Parathyroid adenoma (tissue), 2 donors: ENCODE measurements at regions not wholly inside any gene's neighbourhood (a gene's known extent, or its start where the extent isn't known, plus 50 kb on each side); places are given as distances from the start of the nearest gene placed in this dataset.

Experiments used
- H2AFZ ChIP-seq: fragments of 300-600 bp; sonication (generic); one replicate; pipeline ENCODE4 v1.7.0; 2017; ENCODE audit warnings: antibody characterized with exemption, mild to moderate bottlenecking
- H3K27ac ChIP-seq: fragments of 300-600 bp; sonication (generic); one replicate; pipeline ENCODE4 v1.7.0; 2017
- H3K27me3 ChIP-seq: fragments of 300-600 bp; sonication (generic); one replicate; pipeline ENCODE4 v1.7.0; 2017; ENCODE audit warnings: low read length; ENCODE audit not compliant: control insufficient read depth, insufficient read depth
- H3K36me3 ChIP-seq: fragments of 300-600 bp; sonication (generic); one replicate; pipeline ENCODE4 v1.7.0; 2017; ENCODE audit warnings: low read length; ENCODE audit not compliant: control insufficient read depth, insufficient read depth
- H3K4me1 ChIP-seq: fragments of 300-600 bp; sonication (generic); one replicate; pipeline ENCODE4 v1.7.0; 2017; ENCODE audit warnings: control low read depth
- H3K4me2 ChIP-seq: fragments of 300-600 bp; sonication (generic); one replicate; pipeline ENCODE4 v1.7.0; 2017; ENCODE audit warnings: low read length
- H3K4me3 ChIP-seq: fragments of 300-600 bp; sonication (generic); one replicate; pipeline ENCODE4 v1.7.0; 2017; ENCODE audit warnings: low read depth, low read length
- H3K79me2 ChIP-seq: fragments of 300-600 bp; sonication (generic); one replicate; pipeline ENCODE4 v1.7.0; 2017; ENCODE audit warnings: control low read depth
- H3K9ac ChIP-seq: fragments of 300-600 bp; sonication (generic); one replicate; pipeline ENCODE4 v1.7.0; 2017; ENCODE audit warnings: mild to moderate bottlenecking
- H3K9me3 ChIP-seq: fragments of 300-600 bp; sonication (generic); one replicate; pipeline ENCODE4 v1.7.0; 2017; ENCODE audit warnings: low read length; ENCODE audit not compliant: control insufficient read depth
- TF ChIP-seq, protein P1 (sequence below): fragments of 300-600 bp; sonication (generic); IDR thresholded peaks from one replicate; pipeline ENCODE4 v1.7.0; 2017; ENCODE audit warnings: antibody characterized with exemption, mild to moderate bottlenecking
- donor health status: primary hyperparathyroidism.

DNA sequence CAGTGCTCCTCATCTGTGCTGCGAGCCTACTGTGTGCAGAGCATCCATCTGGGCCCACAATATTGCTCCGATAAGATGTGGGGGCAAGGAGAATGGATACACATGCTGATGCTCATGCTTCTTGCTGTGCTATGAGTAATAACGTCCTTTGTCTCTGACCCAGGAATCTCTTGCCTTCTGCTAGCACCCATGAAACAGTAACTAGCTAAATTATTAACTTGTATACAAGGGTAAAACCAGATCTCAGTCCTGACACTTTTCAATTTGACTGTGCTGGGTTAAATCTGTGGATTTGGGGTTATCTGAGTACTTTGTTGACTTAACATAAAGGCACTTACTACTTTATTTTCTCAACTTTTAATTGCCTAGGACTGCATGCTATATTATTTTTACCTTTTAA lies 357.6 kb downstream of the SLC4A3 start:
- no peak overlapping the region for H3K4me3 ChIP-seq
- TF ChIP-seq, protein P1, sequence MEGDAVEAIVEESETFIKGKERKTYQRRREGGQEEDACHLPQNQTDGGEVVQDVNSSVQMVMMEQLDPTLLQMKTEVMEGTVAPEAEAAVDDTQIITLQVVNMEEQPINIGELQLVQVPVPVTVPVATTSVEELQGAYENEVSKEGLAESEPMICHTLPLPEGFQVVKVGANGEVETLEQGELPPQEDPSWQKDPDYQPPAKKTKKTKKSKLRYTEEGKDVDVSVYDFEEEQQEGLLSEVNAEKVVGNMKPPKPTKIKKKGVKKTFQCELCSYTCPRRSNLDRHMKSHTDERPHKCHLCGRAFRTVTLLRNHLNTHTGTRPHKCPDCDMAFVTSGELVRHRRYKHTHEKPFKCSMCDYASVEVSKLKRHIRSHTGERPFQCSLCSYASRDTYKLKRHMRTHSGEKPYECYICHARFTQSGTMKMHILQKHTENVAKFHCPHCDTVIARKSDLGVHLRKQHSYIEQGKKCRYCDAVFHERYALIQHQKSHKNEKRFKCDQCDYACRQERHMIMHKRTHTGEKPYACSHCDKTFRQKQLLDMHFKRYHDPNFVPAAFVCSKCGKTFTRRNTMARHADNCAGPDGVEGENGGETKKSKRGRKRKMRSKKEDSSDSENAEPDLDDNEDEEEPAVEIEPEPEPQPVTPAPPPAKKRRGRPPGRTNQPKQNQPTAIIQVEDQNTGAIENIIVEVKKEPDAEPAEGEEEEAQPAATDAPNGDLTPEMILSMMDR, result no peak
- H3K9ac ChIP-seq, result no peak overlapping the region
- H3K27me3 ChIP-seq, result no peaks in the 10 kb centered on the region
- no peaks in the 10 kb centered on the region for H3K4me1 ChIP-seq
- no peaks in the 10 kb centered on the region for H3K79me2 ChIP-seq
- no peaks in the 10 kb centered on the region for H3K36me3 ChIP-seq
- no peak overlapping the region for H3K27ac ChIP-seq
- H3K4me2 ChIP-seq, result no peak overlapping the region
- no peaks in the 10 kb centered on the region for H3K9me3 ChIP-seq
- H2AFZ ChIP-seq, result no peak overlapping the region

DNA sequence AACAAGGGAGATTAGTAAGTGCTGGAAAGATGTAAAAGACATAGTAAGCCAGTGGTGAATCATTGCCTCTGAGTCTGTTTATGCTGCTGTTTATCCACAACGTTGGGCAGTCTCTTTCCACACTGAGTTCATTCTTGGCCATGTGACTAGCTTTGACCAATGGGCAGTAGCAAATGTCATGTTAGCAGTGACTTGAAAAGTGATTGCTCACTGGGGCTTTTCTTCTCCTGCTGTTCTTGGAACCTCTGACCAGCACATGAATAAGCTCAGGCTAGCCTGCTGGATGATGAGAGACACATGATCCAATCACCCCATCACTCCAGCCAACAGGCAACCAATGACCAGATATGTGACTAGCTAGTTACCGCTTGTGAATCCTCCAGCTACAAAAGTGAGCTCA lies 360.4 kb downstream of the SLC4A3 start:
- H3K27me3 ChIP-seq, result no peaks in the 10 kb centered on the region

DNA sequence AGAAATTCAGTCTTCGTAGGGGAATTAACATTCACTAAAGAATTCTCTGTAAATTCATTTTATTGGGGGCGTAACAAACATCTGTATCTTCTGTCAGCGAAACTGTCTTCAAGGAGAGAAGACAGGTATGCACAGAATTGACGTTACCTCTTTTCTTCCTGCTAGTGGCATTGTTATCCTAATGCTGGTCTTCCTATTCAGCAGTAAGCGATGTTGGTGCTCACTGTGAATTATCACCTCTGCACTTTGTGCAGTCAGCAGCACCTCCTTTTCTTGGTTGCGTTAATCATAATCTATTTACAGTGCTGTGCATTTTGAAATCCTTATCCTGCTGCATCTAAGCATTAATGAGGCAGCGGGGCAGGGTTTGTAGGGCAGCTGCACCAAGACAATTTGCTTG lies 362.3 kb downstream of the SLC4A3 start:
- Histone ChIP-seq H3K79me2 (no peaks in the 10 kb centered on the region), H3K27me3 (no peaks in the 10 kb centered on the region), H2AFZ (no peak overlapping the region), H3K36me3 (no peaks in the 10 kb centered on the region), H3K4me1 (no peaks in the 10 kb centered on the region), H3K4me2 (no peak overlapping the region), H3K27ac (no peak overlapping the region), H3K9ac (no peak overlapping the region), H3K9me3 (no peaks in the 10 kb centered on the region), H3K4me3 (no peak overlapping the region)
- TF ChIP-seq, protein P1, result no peak

More for the DNA sequence above, 360.4 kb downstream of the SLC4A3 start:
- Histone ChIP-seq H3K4me2 (no peak overlapping the region), H3K4me3 (no peak overlapping the region), H3K79me2 (no peaks in the 10 kb centered on the region), H3K9me3 (no peaks in the 10 kb centered on the region), H3K27ac (no peak overlapping the region), H3K9ac (no peak overlapping the region), H3K36me3 (no peaks in the 10 kb centered on the region), H2AFZ (no peak overlapping the region), H3K4me1 (no peaks in the 10 kb centered on the region)
- TF ChIP-seq, protein P1, result no peak

DNA sequence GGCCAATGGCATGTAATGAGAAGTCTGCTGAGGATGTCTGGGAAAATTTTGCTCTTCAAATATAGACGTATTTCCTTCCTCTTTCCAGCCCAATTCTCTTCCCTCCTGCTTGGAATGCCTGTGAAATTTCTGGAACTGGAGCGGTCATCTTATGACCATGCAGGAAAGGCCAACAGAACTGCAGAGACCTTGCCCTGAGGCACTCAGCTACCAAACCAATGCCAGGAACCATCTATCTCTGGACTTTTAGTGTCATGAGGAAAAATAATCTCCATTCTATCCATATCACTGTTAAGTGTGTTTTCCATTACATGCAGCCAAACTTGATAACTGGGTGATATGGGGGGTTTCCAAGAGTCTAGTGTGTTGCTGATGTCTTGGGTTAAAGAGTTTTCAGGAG lies 363.7 kb downstream of the SLC4A3 start:
- H3K27ac ChIP-seq, result no peak overlapping the region
- H3K79me2 ChIP-seq, result no peaks in the 10 kb centered on the region
- no peaks in the 10 kb centered on the region for H3K27me3 ChIP-seq
- no peaks in the 10 kb centered on the region for H3K9me3 ChIP-seq
- no peaks in the 10 kb centered on the region for H3K4me1 ChIP-seq
- H3K4me2 ChIP-seq, result no peak overlapping the region
- no peak overlapping the region for H2AFZ ChIP-seq
- H3K4me3 ChIP-seq, result no peak overlapping the region
- no peaks in the 10 kb centered on the region for H3K36me3 ChIP-seq
- no peak overlapping the region for H3K9ac ChIP-seq
- TF ChIP-seq, protein P1, result no peak

DNA sequence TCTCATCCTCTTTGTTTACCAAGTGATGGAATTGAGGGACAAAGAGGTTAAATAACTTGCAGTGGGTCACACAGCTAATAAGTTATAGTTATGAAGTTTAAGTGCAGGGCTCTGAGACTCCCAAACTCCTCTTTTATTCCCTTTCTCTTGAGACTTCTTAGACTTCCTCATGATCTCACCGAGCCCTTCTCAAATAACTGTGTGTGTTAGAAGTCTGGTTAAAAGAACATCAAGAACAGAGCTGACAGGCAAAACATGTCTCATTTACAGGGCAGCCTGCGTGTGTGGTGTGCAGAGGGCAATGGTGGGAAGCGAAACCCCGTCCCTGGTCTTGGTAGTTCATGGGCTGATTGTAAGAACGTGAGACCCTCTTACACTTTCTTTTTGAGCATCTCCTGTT lies 368.0 kb downstream of the SLC4A3 start:
- H3K27ac ChIP-seq, result no peak overlapping the region
- no peaks in the 10 kb centered on the region for H3K4me1 ChIP-seq
- H3K4me2 ChIP-seq, result no peak overlapping the region
- no peaks in the 10 kb centered on the region for H3K79me2 ChIP-seq
- no peak overlapping the region for H2AFZ ChIP-seq
- H3K27me3 ChIP-seq, result no peaks in the 10 kb centered on the region
- no peaks in the 10 kb centered on the region for H3K9me3 ChIP-seq
- no peak overlapping the region for H3K9ac ChIP-seq
- TF ChIP-seq, protein P1, result no peak
- H3K36me3 ChIP-seq, result no peaks in the 10 kb centered on the region
- no peak overlapping the region for H3K4me3 ChIP-seq
